WTC11 (cell line): ENCODE measurements at regions not wholly inside any gene's neighbourhood (a gene's known extent, or its start where the extent isn't known, plus 50 kb on each side); places are given as distances from the start of the nearest gene placed in this dataset.

Experiments
- MYBL2 ChIP-seq: sonication (generic); formaldehyde crosslinking; IDR thresholded peaks from 2 replicates; pipeline ENCODE4 v1.8.1; 2023; ENCODE audit warnings: mild to moderate bottlenecking, moderate library complexity, missing genetic modification reagents
- RELA ChIP-seq: sonication (generic); formaldehyde crosslinking; IDR thresholded peaks from 2 replicates; pipeline ENCODE4 v1.8.1; 2022; ENCODE audit warnings: missing genetic modification reagents, mild to moderate bottlenecking, borderline replicate concordance
- TCF7 ChIP-seq: sonication (generic); formaldehyde crosslinking; IDR thresholded peaks from 2 replicates; pipeline ENCODE4 v1.8.0; 2022; ENCODE audit warnings: mild to moderate bottlenecking, low read depth, missing genetic modification reagents, moderate library complexity
- TEAD1 ChIP-seq: sonication (generic); formaldehyde crosslinking; IDR thresholded peaks from 2 replicates; pipeline ENCODE4 v1.8.0; 2022; ENCODE audit warnings: mild to moderate bottlenecking, missing genetic modification reagents
- TF ChIP-seq, protein P1 (sequence below): fragments of 200-600 bp; IDR thresholded peaks from 2 replicates; pipeline ENCODE4 v1.8.0; 2022; ENCODE audit warnings: antibody characterized with exemption
- TF ChIP-seq, protein P2 (sequence below): sonication (generic); formaldehyde crosslinking; IDR thresholded peaks from 2 replicates; pipeline ENCODE4 v1.8.1; 2022; ENCODE audit warnings: low read depth, mild to moderate bottlenecking, moderate library complexity, missing genetic modification reagents, borderline replicate concordance

DNA sequence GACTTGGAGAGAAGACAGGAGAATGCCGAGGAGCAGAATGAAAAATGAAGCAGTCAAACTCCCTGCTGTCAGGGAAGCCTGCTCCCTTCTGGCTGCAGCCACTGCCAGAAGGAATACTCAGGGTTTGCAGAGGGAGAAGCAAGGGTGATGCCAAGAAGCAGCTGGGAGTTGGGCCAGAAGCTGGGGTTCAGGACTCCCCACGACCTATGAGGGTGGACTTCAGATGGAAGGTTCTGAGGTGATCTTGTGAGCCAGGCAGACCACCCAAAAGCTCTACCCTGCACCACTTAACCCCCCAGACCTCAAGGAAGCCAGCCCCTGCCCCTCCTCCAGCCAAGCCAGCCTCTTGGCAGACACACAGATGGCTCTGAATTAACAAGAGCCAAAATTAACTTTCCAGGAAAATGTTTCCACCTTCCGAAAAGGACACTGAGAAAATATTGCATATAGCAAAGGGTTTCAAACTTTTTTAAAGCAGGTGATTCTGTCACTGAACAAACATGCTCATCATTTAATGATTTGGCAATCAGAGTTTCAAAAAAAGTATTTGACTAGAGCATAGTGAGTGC, 126.0 kb upstream of the ERCC4 start:
- no peak for TF ChIP-seq RELA (CRISPR knock-in tag)
- TF ChIP-seq, protein P1, sequence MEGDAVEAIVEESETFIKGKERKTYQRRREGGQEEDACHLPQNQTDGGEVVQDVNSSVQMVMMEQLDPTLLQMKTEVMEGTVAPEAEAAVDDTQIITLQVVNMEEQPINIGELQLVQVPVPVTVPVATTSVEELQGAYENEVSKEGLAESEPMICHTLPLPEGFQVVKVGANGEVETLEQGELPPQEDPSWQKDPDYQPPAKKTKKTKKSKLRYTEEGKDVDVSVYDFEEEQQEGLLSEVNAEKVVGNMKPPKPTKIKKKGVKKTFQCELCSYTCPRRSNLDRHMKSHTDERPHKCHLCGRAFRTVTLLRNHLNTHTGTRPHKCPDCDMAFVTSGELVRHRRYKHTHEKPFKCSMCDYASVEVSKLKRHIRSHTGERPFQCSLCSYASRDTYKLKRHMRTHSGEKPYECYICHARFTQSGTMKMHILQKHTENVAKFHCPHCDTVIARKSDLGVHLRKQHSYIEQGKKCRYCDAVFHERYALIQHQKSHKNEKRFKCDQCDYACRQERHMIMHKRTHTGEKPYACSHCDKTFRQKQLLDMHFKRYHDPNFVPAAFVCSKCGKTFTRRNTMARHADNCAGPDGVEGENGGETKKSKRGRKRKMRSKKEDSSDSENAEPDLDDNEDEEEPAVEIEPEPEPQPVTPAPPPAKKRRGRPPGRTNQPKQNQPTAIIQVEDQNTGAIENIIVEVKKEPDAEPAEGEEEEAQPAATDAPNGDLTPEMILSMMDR = no peak
- no peak for TF ChIP-seq TEAD1
- TF ChIP-seq TCF7 (CRISPR knock-in tag) = no peak
- TF ChIP-seq, protein P2, sequence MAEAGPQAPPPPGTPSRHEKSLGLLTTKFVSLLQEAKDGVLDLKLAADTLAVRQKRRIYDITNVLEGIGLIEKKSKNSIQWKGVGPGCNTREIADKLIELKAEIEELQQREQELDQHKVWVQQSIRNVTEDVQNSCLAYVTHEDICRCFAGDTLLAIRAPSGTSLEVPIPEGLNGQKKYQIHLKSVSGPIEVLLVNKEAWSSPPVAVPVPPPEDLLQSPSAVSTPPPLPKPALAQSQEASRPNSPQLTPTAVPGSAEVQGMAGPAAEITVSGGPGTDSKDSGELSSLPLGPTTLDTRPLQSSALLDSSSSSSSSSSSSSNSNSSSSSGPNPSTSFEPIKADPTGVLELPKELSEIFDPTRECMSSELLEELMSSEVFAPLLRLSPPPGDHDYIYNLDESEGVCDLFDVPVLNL = no peak
- no peak for TF ChIP-seq MYBL2 (CRISPR knock-in tag)
